Superior temporal gyrus (tissue), 1 donor: ENCODE measurements at regions not wholly inside any gene's neighbourhood (a gene's known extent, or its start where the extent isn't known, plus 50 kb on each side); places are given as distances from the start of the nearest gene placed in this dataset.
"Not testable (repeated sequence)": the region's sequence is repeated elsewhere in the genome, so short reads cannot be mapped to it uniquely, and the experiment has no call there.

ENCODE experiments used
- DNase-seq: peaks from one replicate; pipeline ENCODE4 v3.0.0-alpha.2; 2016; ENCODE audit errors: extremely low spot score

DNA sequence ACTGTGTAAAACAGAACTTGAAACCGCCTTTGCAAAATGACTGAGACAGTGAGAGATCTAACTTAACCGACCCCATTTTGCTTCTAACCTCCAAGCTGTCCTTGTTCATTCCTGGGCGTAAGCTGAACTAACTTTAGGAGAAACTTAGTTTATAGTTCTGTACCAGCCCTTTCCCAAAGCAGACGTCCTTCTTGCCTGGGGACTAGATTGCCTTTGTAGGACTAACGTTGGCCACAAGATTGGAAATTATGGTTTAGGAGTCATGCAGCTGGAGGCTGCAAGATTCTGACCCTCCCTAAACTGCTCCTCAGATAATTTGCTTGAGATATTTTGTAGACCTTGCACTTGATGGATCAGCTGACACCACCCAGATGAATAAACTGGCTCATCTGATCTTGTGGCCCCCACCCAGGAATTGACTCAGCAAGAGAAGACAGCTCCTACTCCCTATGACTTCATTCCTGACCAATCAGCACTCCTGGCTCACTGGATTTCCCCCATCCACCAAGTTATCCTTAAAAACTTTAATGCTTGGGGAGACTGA, 219.9 kb upstream of the PROK2 start:
- no peak for DNase-seq

- DNase-seq = no peak
Measured at GRCh38 chr3:72003936-72004335, 219.0 kb upstream of the PROK2 start.

DNA sequence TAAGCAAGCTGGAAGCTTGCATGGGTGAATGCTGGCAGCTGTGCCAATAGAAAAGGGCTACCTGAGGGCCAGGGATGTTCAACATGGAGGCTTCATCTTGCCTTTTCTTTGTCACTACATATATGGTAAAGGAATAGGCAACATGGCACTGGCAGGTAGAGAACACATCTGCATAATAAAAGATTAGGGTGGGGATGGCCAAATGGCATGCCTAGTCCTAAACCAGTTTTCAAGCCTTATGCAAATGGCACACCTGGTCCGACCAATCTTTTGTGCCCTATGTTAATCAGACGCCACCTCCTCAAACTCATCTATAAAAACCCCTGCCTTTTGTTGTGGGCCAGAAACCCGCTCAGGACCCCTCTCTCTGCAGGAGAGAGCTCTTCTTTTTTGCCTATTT, 216.8 kb upstream of the PROK2 start:
- no peak for DNase-seq

GRCh38 chr3:71998995-71999673, 214.2 kb upstream of the PROK2 start:
- DNase-seq = peak; percentile 46

- DNase-seq = no peak
Measured at GRCh38 chr3:71997066-71997653, 212.2 kb upstream of the PROK2 start.

DNA sequence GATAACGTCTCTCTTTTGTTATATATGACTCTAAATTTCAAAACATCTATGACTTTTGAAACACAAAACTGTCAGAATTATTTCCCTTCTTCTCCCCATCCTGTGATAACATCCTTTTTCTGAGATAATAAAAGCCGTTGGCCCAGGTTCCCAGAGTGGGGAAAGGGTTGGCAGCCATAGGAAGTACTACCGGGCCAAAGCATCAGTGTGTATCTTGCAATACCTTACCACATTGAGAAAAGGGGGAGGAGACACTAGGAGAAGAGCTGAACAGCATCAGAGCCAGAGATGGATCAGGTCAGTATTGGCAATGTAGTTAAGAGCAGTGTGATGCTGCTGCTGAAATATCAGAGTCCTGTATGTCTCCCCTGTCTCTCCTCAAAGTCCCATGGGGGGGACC, 210.0 kb upstream of the PROK2 start:
- no peak for DNase-seq

DNA sequence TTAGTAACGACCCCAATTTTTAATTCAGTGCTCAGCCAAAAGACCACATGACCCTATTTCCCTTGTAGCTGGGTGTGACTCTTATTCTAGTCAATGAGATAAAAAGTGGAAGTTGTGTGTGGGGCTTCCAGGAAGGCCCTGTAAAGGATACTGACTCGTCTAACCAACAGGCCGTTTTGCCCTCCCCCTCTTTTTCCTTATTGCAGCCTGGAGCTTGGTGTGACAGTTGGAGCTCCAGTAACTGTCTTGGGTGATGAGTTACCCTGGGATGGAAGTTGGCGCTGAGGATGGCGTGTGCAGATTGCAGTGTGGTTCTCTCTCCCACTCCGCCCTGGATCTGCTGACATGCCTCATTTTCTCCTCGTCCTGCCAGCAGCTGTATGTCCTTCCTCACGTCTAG, 209.3 kb upstream of the PROK2 start:
- no peak for DNase-seq

DNA sequence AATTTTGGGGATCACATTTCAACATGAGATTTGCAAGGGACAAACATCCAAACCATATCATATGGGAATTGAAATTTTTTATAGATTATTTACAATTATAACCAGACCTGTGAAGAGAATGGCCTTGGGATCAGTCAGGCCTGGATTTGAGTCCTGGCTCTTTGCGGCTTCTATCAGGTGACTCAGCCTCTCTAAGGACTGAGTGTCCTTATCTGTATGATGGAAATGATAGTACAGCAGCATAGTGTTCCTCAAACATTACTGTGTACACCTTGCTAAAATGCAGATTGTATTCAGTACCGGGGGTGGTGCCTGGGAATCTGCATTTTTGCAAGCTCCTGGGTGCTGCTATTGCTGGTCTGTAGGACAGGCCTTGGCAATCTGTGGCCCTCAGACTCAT, 206.7 kb upstream of the PROK2 start:
- DNase-seq = no peak

DNA sequence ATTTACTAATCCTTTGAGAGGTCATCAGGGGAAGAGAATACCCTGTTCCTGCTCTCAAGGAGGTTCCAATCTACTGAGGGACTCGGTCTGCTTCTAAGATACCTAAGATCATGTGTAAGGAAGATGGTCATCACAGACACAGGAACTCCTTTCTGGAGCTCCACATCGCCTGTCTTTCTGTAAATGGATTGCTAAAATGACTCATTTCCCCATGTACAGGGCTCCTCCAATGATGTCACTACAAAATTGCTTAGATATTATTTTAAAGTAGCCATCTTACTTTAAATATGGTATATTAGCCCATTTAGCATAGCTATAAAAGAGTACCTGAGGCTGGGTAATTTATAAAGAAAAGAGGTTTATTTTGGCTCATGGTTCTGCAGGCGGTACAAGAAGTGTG, 206.1 kb upstream of the PROK2 start:
- DNase-seq = no peak

GRCh38 chr3:71990545-71990944, 205.6 kb upstream of the PROK2 start:
- no peak for DNase-seq

- no peak for DNase-seq
Measured at GRCh38 chr3:71989165-71989564, 204.2 kb upstream of the PROK2 start.

DNA sequence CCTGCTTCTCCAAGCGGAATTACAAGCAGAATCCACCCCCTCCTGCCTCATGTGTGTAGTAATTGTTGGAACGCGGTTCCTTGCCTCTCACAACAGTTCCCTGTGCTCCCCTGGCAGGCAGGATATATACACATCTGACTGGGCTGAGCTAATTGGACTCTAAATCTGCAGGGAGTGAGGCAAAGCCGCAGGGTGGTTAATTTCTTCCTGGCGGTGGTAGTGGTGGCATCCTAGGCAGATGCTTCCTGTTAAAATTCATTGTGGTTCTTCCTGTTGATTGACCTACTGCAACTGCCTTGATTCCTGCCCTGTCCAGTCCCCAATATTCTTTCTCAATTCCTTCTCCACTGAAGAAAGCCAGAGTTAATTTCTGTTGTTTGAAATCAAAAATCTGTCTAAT, 202.9 kb upstream of the PROK2 start:
- DNase-seq = no peak

- no peak for DNase-seq
Measured at GRCh38 chr3:71987089-71987735, 202.3 kb upstream of the PROK2 start.

DNA sequence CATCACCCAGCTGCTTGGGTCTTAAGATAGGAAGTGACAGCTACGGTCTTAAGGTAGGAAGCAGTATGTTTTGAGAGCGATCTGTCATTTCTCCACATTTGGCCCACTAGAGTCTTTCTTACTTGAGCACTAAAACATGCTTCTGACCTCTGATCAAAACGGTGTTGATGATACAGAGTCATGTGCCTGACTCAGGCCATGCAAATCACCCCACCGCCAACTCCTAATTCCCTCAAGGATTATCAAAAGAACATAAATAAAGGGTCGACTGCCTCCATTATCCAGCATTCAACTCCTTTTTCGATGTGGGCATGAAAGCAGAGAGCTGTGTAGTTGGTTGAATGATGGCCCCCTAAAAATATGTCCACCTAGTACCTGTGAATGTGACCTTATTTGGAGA, 201.7 kb upstream of the PROK2 start:
- DNase-seq = no peak

DNA sequence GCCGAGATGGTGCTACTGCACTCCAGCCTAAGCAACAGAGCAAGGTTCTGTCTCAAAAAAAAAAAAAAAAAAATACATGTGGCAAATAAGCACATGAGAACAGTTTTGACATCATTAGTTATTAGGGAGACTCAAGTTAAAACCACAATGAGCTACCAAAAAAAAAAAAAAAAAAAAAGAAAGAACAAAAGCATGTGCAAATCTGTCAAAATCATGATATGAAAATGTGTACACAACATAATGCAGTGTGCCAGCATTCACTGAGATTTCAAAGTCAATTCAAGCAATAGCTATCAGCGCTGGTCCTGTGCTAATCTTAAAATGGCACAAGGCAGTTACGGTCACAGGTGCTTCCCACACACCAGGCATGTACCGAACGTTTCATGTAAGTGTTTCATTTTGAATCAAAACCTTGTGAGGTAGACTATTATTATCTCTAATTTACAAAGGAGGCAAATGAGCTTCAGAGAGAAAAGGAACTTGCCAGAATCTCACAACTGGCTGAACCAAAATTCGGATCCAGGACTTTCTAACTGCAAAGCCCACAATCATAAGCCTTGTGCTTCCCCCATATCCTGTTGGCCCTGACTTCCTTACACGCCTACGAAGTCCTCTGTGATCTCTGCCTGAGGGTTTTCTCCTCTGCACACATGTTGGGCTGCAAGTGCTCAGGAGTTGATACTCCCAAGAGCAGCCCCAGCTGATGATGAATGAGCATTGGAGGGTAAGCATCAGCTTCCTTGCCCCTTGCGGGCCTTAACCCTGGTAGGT, 200.1 kb upstream of the PROK2 start:
- DNase-seq = no peak

- no peak for DNase-seq
Measured at GRCh38 chr3:71983694-71984093, 198.7 kb upstream of the PROK2 start.

DNA sequence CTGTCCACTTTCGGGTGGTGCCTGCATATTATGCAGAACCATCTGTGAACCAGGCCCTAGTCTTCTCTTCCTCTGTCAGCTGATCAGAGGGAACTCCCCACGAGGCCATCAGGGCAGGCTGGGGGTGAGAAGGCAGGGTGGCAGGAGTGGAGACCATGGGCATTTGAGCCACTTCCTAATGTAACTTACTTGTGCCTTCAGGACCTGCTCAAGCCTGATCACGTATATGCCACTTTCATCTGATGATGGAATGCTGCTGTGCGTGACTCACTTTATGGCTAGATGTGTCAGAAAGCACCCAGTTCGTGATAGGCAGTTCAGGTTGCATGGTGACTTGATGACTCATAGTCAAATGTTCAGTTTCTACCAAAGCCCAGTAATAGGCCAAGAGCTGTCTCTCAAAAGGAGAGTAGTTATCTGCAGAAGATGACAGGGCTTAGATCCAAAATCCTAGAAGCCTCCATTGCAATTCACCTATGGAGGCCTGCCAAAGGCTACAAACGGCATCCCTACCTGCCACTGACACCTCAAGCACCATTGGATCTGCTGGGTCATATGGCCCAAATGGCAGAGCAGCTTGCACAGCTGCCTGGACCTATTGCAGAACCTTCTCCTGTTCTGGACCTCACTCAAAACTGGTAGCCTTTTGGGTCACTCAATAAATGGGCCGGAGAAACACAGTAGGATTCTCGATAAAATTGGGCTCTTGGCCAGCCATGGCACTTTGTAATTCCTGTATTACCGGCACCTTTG, 197.7 kb upstream of the PROK2 start:
- DNase-seq = not testable (repeated sequence)

GRCh38 chr3:71979175-71979574, 194.2 kb upstream of the PROK2 start:
- DNase-seq = no peak

DNA sequence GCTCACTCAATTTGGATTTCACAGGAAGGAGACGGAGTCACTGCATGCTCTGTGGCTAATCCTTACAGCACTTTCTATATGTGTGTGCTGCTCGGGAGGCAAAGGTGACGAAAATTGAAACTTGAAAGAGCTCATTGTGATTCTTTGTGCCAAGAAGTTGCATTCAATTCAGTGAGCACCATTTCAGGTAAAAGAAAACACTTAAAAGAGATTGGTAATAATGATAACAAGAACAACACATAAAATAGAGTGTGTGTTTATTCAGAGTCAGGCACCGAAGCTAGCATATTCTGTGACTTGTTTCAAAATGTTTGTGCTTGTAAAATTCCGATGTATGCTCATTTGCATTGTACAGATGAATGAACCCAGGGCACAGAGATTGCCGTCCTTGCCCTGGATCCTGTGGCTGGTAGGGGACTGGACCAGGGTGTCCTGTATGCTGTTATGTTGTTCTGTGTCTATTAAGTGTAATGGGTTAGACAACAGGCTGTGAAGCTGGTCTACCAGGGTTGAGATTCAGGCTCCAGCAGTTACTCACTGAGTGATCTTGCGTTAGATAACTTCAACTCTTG, 193.3 kb upstream of the PROK2 start:
- no peak for DNase-seq

- no peak for DNase-seq
Measured at GRCh38 chr3:71977525-71977924, 192.6 kb upstream of the PROK2 start.

GRCh38 chr3:71975573-71975972, 190.6 kb upstream of the PROK2 start:
- DNase-seq = no peak
